Naive B cell (primary cell): ENCODE measurements at regions not wholly inside any gene's neighbourhood (a gene's known extent, or its start where the extent isn't known, plus 50 kb on each side); places are given as distances from the start of the nearest gene placed in this dataset.
"Not testable (repeated sequence)": the region's sequence is repeated elsewhere in the genome, so short reads cannot be mapped to it uniquely, and the experiment has no call there.

Experiments used
- ATAC-seq, 2 donors: fragments of 150-1000 bp; cut with Tn5 transposase; 2 replicates each; pipeline ENCODE4 v1.10.0; 2021; ENCODE audit warnings: low read depth in 2 of 2, mild to moderate bottlenecking in 2 of 2, moderate library complexity in 2 of 2
- DNase-seq: peaks from one replicate; pipeline ENCODE4 v3.0.0; 2022
- H3K27ac Mint-ChIP-seq, 6 donors: one replicate each; pipeline ENCODE4 v1.8.0; 2020 to 2022; ENCODE audit warnings: mild to moderate bottlenecking in 6 of 6, mixed read lengths in 6 of 6, moderate library complexity in 5 of 6, inconsistent platforms in 2 of 6
- H3K27me3 Mint-ChIP-seq, 3 donors: one replicate each; pipeline ENCODE4 v1.8.0; 2021 to 2022; ENCODE audit warnings: mixed read lengths in 3 of 3, mild to moderate bottlenecking in 1 of 3
- H3K36me3 Mint-ChIP-seq, 2 donors: one replicate each; pipeline ENCODE4 v1.8.0; 2020 to 2022; ENCODE audit warnings: mixed read lengths in 2 of 2, inconsistent platforms in 1 of 2, mild to moderate bottlenecking in 1 of 2
- H3K4me1 Mint-ChIP-seq, 3 donors: one replicate each; pipeline ENCODE4 v1.8.0; 2020 to 2022; ENCODE audit warnings: mixed read lengths in 3 of 3, inconsistent platforms in 1 of 3, mild to moderate bottlenecking in 1 of 3, moderate library complexity in 1 of 3
- H3K4me3 Mint-ChIP-seq, 8 donors: one replicate each; pipeline ENCODE4 v1.8.0; 2020 to 2022; ENCODE audit warnings: mild to moderate bottlenecking in 8 of 8, mixed read lengths in 8 of 8, moderate library complexity in 8 of 8, inconsistent platforms in 2 of 8
- H3K9me3 Mint-ChIP-seq, 7 donors: one replicate each; pipeline ENCODE4 v1.8.0; 2020 to 2022; ENCODE audit warnings: mixed read lengths in 7 of 7, mild to moderate bottlenecking in 5 of 7, inconsistent platforms in 2 of 7, moderate library complexity in 1 of 7

DNA sequence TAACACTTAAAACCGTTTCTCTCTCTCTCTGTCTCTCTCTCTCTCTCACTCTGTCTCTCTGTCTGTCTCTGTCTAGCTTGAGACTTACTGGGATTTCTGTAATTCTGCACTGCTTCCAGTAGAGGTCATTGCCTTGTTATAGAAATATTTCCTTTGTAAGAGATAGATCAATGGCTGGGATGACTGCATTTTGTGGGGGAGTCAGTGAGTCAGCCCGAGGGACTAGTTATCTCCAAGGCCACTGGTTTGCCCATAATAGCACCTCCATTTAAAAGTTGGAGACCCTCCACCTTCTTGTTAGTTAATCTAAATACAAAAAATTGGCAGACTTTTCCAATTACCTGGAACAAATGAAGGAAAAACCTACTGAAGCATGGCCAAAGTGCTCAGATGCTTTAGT, 547.2 kb downstream of the LRRC70 start:
- DNase-seq (no peak), ATAC-seq (no peak)
- Mint-ChIP-seq H3K9me3 (peaks cover 0 to 4% (median 0%) of the 10 kb centered on the region in 7 donors), H3K27me3 (peaks cover 0 to 4% (median 0%) of the 10 kb centered on the region in 3 donors), H3K4me3 (no peak overlapping the region), H3K27ac (peak overlapping the region in 1 of 6 donors; percentile 34), H3K36me3 (no peaks in the 10 kb centered on the region), H3K4me1 (no peaks in the 10 kb centered on the region)

DNA sequence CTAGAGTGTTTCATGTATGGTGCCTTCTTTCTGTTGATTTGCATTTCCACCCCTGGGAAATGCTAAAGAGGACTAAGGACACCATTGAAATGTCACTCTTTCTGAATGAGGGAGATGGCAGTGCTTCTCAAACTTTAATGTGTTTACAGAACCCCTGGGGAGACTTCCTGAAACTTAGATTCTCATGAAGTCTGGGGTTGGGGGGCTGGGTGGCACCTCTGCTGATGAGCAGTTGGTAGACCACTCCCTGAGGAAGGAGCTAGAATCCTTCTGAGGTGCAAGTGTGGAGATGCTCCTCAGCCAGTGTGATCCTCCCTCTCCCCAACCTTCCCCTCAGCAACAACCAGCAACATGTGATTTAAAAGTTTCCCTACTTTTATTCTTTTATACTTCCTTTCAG, 546.8 kb downstream of the LRRC70 start:
- peaks cover 0 to 4% (median 3%) of the 10 kb centered on the region in 3 donors for H3K27me3 Mint-ChIP-seq
- no peaks in the 10 kb centered on the region for H3K36me3 Mint-ChIP-seq
- H3K4me3 Mint-ChIP-seq: no peak overlapping the region
- DNase-seq (no peak), ATAC-seq (no peak)
- H3K4me1 Mint-ChIP-seq: no peaks in the 10 kb centered on the region
- H3K27ac Mint-ChIP-seq: no peak overlapping the region
- peaks cover 0 to 4% (median 0%) of the 10 kb centered on the region in 7 donors for H3K9me3 Mint-ChIP-seq

DNA sequence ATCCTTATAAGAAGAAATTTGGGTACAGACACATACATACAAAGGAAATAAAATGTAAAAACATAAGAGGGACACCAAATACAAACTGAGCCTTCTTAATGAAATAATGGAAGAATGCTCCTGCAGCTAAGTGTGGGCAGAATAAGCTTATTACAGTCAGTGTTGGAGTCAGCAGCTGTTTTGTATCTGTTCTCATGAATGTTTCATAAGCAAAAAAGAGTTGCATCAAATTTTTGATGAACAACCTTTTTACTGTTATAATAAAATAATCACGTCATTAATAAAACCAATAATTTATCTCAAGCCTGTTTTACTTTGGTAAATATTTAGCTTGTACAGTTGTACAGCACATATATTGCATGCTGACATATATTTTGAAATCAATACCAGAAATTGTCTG, 545.6 kb downstream of the LRRC70 start:
- ATAC-seq (no peak), DNase-seq (no peak)
- Mint-ChIP-seq H3K4me1 (no peaks in the 10 kb centered on the region), H3K27ac (peak overlapping the region in 1 of 6 donors; percentile 42), H3K9me3 (peaks cover 0 to 4% (median 0%) of the 10 kb centered on the region in 7 donors), H3K36me3 (no peaks in the 10 kb centered on the region), H3K27me3 (peaks cover 0 to 4% (median 4%) of the 10 kb centered on the region in 3 donors), H3K4me3 (no peak overlapping the region)

DNA sequence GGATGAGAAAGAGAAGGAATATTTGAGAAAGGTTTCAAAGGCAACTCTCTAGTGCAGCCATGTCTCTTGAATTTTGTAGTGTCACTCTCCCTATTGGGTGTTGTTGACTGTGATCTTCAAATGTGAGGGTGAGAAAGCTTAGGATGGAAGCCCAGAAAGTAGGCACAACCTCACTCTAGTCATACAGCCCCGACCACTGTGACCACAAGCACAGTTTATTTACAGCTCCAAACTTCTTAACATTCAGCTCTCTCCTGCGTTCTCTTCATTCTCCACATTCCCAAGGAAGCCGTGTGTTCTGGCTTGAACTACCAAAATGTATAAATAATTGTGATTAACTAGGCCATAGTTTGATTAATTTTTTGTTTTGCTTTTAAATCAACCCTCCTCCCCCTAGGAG, 542.9 kb downstream of the LRRC70 start:
- H3K36me3 Mint-ChIP-seq: no peaks in the 10 kb centered on the region
- H3K27ac Mint-ChIP-seq: no peak overlapping the region
- ATAC-seq (no peak), DNase-seq (no peak)
- H3K4me3 Mint-ChIP-seq: no peak overlapping the region
- peaks cover 0 to 4% (median 0%) of the 10 kb centered on the region in 7 donors for H3K9me3 Mint-ChIP-seq
- H3K4me1 Mint-ChIP-seq: no peaks in the 10 kb centered on the region
- peaks cover 0 to 4% (median 4%) of the 10 kb centered on the region in 3 donors for H3K27me3 Mint-ChIP-seq

DNA sequence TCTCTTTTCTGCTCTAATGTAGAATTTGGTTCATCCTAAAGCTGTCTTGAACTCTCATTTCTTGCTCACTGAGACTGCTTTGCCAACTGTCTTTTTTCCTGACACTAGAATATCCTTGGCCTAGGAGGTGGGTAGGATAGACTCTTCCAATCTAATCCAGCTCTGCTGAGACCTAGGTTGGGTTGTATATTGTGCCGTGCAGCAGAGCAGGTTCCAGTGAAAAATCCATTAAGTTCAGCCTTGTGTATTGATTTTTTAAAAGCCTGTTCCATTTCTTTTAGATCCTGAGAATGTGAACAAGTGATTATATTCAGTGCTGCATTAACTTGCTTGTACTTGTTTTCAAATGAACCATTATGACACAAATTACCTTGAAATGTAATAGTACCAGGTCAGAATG, 539.6 kb downstream of the LRRC70 start:
- Mint-ChIP-seq H3K4me1 (no peaks in the 10 kb centered on the region), H3K4me3 (no peak overlapping the region), H3K27ac (no peak overlapping the region), H3K27me3 (peaks cover 0 to 4% (median 4%) of the 10 kb centered on the region in 3 donors), H3K36me3 (no peaks in the 10 kb centered on the region), H3K9me3 (peaks cover 0 to 4% (median 0%) of the 10 kb centered on the region in 7 donors)
- DNase-seq (no peak), ATAC-seq (no peak)

DNA sequence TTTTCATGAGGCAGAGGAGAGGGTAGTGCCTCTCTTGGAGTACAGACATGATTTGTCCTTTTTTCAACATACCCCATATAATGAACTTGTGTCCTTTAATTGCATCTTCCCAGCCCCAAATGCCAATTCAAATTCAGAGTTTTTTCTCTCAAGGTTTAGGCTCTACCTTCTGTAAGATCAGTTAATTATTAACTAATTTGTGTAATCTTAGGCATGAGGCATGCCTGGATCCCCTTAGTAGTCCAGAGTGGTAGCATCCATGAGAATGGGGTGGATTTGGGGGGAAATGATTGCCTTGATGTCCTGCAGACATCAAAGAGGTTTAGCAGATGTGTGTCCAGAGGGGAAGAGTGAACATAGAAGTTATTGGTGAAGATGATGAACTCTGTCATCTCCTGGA, 533.3 kb downstream of the LRRC70 start:
- H3K36me3 Mint-ChIP-seq: no peaks in the 10 kb centered on the region
- ATAC-seq: no peak
- H3K27me3 Mint-ChIP-seq: no peaks in the 10 kb centered on the region
- no peak overlapping the region for H3K4me3 Mint-ChIP-seq
- H3K9me3 Mint-ChIP-seq: peaks cover 0 to 5% (median 0%) of the 10 kb centered on the region in 7 donors
- no peaks in the 10 kb centered on the region for H3K4me1 Mint-ChIP-seq
- DNase-seq: no peak
- H3K27ac Mint-ChIP-seq: no peak overlapping the region

DNA sequence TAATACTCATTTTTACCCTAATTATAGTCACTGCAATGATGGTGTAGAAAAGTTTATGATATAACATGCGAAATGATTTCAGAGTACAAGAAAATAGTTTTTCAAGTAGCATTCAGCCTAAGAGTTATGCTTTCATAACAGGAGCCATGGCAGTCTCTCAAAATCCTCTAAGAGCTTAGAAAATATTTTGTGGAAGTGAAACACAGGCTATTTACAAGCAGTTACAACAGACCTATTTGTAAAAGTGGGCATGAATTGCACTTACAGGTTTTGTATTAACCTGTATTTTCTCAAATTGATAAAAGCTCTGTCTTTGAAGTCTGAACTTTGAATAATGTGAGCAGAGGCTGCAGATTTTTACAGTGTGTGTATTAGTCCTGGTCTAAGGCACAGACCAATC, 523.3 kb downstream of the LRRC70 start:
- H3K27ac Mint-ChIP-seq: no peak overlapping the region
- H3K9me3 Mint-ChIP-seq: no peaks in the 10 kb centered on the region
- no peaks in the 10 kb centered on the region for H3K4me1 Mint-ChIP-seq
- no peak for ATAC-seq
- DNase-seq: no peak
- no peaks in the 10 kb centered on the region for H3K36me3 Mint-ChIP-seq
- H3K4me3 Mint-ChIP-seq: no peak overlapping the region
- peaks cover 0 to 4% (median 0%) of the 10 kb centered on the region in 3 donors for H3K27me3 Mint-ChIP-seq

DNA sequence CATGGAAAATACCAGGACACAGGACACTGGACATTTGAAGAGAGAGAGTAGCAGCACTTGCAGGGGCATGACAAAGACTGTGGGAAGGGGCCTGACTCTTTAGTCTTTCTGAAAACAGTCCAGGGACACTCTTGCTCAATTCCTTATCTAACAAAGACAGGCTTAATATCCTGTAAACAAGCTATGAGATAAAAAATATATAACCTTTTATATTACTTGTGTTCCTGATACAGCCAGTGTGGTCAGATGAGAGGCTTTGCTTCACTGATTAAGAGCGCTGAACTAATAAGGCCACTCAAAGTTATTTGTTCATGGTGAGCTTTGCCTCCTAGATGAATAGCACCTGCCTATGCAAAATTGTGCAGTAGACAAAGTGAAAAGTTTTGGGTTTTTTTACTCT, 518.7 kb downstream of the LRRC70 start:
- Mint-ChIP-seq H3K4me1 (no peaks in the 10 kb centered on the region), H3K27ac (no peak overlapping the region), H3K36me3 (no peaks in the 10 kb centered on the region), H3K27me3 (no peaks in the 10 kb centered on the region), H3K9me3 (peaks cover 0 to 3% (median 0%) of the 10 kb centered on the region in 7 donors), H3K4me3 (no peak overlapping the region)
- no peak for ATAC-seq
- DNase-seq: no peak

DNA sequence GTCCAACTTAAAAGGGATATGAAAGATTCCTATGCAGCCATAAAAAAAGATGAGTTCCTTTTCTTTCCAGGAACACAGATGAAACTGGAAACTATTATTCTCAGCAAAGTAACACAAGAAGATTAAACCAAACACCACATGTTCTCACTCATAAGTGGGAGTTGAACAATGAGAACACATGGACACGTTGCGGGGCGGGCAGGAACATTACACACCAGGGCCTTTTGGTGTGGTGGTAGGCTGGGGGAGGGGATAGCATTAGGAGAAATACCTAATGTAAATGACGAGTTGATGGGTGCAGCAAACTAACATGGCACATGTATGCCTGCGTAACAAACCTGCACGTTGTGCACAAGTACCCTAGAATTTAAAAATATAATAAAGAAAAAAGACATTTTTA, 516.1 kb downstream of the LRRC70 start:
- Mint-ChIP-seq H3K27me3 (no peaks in the 10 kb centered on the region), H3K4me3 (no peak overlapping the region), H3K4me1 (no peaks in the 10 kb centered on the region), H3K9me3 (peaks cover 0 to 5% (median 3%) of the 10 kb centered on the region in 7 donors), H3K36me3 (no peaks in the 10 kb centered on the region), H3K27ac (no peak overlapping the region)
- DNase-seq: no peak
- ATAC-seq: no peak

DNA sequence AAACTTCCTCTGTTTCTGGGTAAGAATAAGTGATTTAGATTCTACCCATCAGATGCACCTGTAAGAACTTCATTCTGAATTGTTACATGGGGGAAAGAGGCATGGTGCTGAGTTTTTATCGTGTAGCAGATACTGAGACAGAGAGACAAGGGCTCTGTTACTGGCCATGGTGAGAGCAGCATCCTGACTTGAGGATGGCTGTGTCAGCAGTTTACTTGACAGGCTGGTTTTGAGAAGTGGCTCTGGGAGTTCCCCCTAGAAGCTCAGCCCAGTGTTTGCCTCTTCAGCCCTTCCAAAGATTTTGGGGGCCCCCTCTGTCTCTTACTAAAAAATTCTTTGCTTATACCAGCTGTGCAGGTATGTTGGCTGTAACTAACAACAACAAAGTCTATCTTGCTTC, 510.5 kb downstream of the LRRC70 start:
- H3K36me3 Mint-ChIP-seq: no peaks in the 10 kb centered on the region
- H3K9me3 Mint-ChIP-seq: peaks cover 0 to 11% (median 4%) of the 10 kb centered on the region in 7 donors
- no peaks in the 10 kb centered on the region for H3K4me1 Mint-ChIP-seq
- ATAC-seq (no peak), DNase-seq (no peak)
- H3K4me3 Mint-ChIP-seq: no peak overlapping the region
- no peaks in the 10 kb centered on the region for H3K27me3 Mint-ChIP-seq
- no peak overlapping the region for H3K27ac Mint-ChIP-seq

DNA sequence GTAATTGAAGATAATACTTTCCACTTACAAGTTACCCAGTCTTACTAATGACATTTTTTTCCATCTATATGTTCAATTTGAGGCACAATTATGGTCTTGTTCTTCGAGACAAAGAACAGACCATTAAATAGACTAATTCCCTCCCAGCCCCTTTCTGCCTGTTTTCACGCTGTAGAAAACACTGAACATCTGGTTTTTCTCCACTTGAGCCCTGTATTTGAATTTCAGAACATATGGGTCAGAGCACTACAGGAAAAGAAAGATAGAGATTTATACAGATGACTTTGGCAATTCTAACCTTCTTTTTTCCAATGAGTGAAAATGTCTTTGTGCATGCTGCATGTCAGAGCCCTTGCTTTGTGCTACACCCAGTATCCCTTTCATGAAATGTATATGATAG, 506.9 kb downstream of the LRRC70 start:
- Mint-ChIP-seq H3K36me3 (no peaks in the 10 kb centered on the region), H3K4me1 (no peaks in the 10 kb centered on the region)

DNA sequence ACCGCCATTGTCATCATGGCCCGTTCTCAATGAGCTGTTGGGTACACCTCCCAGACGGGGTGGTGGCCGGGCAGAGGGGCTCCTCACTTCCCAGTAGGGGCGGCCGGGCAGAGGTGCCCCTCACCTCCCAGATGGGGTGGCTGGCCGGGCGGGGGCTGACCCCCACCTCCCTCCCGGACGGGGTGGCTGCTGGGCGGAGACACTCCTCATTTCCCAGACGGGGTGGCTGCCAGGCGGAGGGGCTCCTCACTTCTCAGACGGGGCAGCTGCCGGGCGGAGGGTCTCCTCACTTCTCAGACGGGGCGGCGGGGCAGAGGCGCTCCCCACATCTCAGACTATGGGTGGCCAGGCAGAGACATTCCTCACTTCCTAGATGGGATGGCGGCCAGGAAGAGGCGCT, 505.1 kb downstream of the LRRC70 start:
- not testable (repeated sequence) for ATAC-seq

More for the DNA sequence above, 506.9 kb downstream of the LRRC70 start:
- Mint-ChIP-seq H3K4me3 (no peak overlapping the region), H3K9me3 (peaks cover 0 to 6% (median 4%) of the 10 kb centered on the region in 7 donors), H3K27ac (no peak overlapping the region), H3K27me3 (no peaks in the 10 kb centered on the region)
- DNase-seq (no peak), ATAC-seq (no peak)

DNA sequence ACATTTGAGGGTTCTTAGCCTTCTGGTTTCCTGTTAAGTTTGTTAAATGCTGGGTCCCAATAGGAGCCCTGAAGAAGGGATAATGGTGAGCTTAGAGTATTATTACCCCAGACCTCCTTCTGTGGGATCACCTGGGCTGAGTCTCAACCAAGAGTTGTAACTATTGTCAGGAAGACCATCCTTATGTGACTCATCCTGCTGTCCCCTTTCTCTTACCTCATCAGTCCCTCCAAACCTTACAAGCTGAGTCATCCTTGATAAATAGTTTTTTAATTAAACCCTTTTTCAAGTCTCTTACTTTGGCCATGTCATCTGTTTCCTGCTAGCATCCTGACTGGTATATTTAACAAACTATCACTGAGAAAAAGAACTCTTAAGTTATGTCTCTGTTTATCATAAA, 502.8 kb downstream of the LRRC70 start:
- peak overlapping the region in 1 of 6 donors; percentile 14 for H3K27ac Mint-ChIP-seq
- H3K4me3 Mint-ChIP-seq: no peak overlapping the region
- no peaks in the 10 kb centered on the region for H3K36me3 Mint-ChIP-seq
- no peaks in the 10 kb centered on the region for H3K4me1 Mint-ChIP-seq
- ATAC-seq (no peak), DNase-seq (no peak)
- H3K9me3 Mint-ChIP-seq: peaks cover 0 to 8% (median 3%) of the 10 kb centered on the region in 7 donors
- peaks cover 0 to 4% (median 0%) of the 10 kb centered on the region in 3 donors for H3K27me3 Mint-ChIP-seq

More for the DNA sequence above, 505.1 kb downstream of the LRRC70 start:
- H3K4me3 Mint-ChIP-seq, H3K9me3 Mint-ChIP-seq, DNase-seq, H3K27me3 Mint-ChIP-seq, H3K36me3 Mint-ChIP-seq, H3K4me1 Mint-ChIP-seq, H3K27ac Mint-ChIP-seq: not testable (repeated sequence)

DNA sequence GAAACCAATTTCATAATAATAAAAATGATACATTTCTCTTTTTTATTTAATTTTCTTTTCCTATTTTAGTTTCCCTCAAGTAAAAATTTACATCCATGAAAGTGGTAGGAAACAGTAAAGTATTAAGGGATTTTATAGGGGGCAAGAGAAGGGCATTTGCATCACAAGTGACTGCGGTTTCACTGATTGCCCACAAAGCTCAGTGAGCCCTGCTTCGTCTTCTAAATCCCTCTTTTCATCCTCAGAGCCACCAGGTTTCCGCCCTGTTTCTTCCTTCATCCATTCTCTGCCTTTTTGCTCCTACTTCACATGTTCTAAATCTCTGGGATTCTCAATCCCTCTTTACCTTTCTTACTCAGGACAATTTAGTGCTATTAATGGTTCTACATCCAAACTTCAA, 491.4 kb downstream of the LRRC70 start:
- Mint-ChIP-seq H3K4me3 (no peak overlapping the region), H3K36me3 (no peaks in the 10 kb centered on the region), H3K27me3 (no peaks in the 10 kb centered on the region), H3K9me3 (peaks cover 0 to 10% (median 0%) of the 10 kb centered on the region in 7 donors), H3K4me1 (no peaks in the 10 kb centered on the region), H3K27ac (peak overlapping the region in 1 of 6 donors; percentile 9)
- DNase-seq: no peak
- ATAC-seq: no peak

DNA sequence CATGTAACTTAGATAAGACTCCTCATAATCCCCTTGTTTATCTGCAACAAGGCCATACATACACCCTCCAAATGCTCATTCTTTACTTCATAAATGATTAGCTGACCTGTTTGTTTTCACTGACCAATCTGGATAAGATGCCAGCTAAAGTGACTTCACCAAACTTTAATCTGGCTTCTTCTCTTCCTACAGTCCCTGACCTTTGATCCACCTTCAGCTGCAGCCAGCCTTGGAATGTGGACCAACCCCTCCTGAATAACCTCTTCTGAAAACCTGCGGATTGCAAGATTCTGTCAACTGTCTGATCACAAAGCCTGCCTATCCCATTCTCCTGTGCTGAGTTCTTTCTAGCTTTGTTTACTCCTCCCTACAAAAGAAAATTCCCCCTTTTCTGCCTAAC, 476.8 kb downstream of the LRRC70 start:
- H3K4me3 Mint-ChIP-seq: no peak overlapping the region
- H3K27ac Mint-ChIP-seq: no peak overlapping the region

More for the DNA sequence above, 476.8 kb downstream of the LRRC70 start:
- Mint-ChIP-seq H3K27me3 (no peaks in the 10 kb centered on the region), H3K36me3 (no peaks in the 10 kb centered on the region), H3K4me1 (no peaks in the 10 kb centered on the region), H3K9me3 (peaks cover 0 to 9% (median 3%) of the 10 kb centered on the region in 7 donors)
- no peak for ATAC-seq
- DNase-seq: no peak
